Pancreas (tissue), 10 donors: ENCODE measurements at regions not wholly inside any gene's neighbourhood (a gene's known extent, or its start where the extent isn't known, plus 50 kb on each side); places are given as distances from the start of the nearest gene placed in this dataset.

Source experiments
- ATAC-seq, 4 donors: fragments of 200-7000 bp; cut with Tn5 transposase; one replicate each; pipeline versions ENCODE4 v1.8.0 to v1.9.1; 2020; ENCODE audit warnings: mild to moderate bottlenecking in 4 of 4, moderate library complexity in 4 of 4
- DNase-seq, 6 donors: peaks; one replicate each; pipeline ENCODE4 v3.0.0-alpha.2; 2020
- FAIRE-seq: peaks from 2 replicates; lab custom pipeline; 2012; peaks lifted over from hg19 to GRCh38; lab: Jason Lieb, UNC
- H3K27ac ChIP-seq, 4 donors: fragments of 200-600 bp; sonication (generic); 1 replicate in 3 of 4; 2 replicates in 1 of 4; pipeline versions ENCODE4 v1.5.0 to v1.8.0; 2020
- H3K27me3 ChIP-seq, 4 donors: fragments of 200-600 bp; one replicate each; pipeline ENCODE4 v1.8.0; 2021
- H3K36me3 ChIP-seq, 3 donors: fragments of 200-600 bp; sonication (generic) in 1 of 3; one replicate each; pipeline versions ENCODE4 v1.5.0 to v1.8.0; 2020 to 2021
- H3K4me1 ChIP-seq, 3 donors: fragments of 200-600 bp; one replicate each; pipeline ENCODE4 v1.8.0; 2021
- H3K4me3 ChIP-seq, 4 donors: fragments of 200-600 bp; sonication (generic) in 2 of 4; one replicate each; pipeline versions ENCODE4 v1.5.0 to v1.8.0; 2020 to 2021
- H3K9me3 ChIP-seq, 4 donors: fragments of 200-600 bp; one replicate each; pipeline ENCODE4 v1.8.0; 2021
- CTCF ChIP-seq, 4 donors: fragments of 200-600 bp; sonication (generic) in 3 of 4; IDR thresholded peaks; one replicate each; pipeline versions ENCODE4 v1.5.0 to v1.8.0; 2021; ENCODE audit warnings: antibody characterized with exemption in 4 of 4
- WGBS, 2 donors: extraction: QIAGEN DNeasy Blood & Tissue Kit; methylation state at CpG; one replicate each; pipeline ENCODE4 v1.1.7; 2013; 5-methylcytosine and 5-hydroxymethylcytosine counted together
- intact Hi-C, 3 donors: fragments of 100-400 bp; cut with DNase I; formaldehyde crosslinking; loops; one replicate each; pipeline versions ENCODE4 v1.11.1 to v1.14.2; 2022
- donor health status: healthy with polysubstance abuse.
- donor health status: DM: no; HTN: no; CAD: no; lungs with moderate emphysema.
- donor health status: DM: no; HTN: no; CAD: no.
- donor health status: control.
- donor health status: control.
- donor health status: Bipolar disorder and iron deficiency.
- donor health status: DM: yes; HTN: yes; CAD: no.
- donor health status: DM: no; HTN: no; CAD: no.
- donor health status: DM: no; HTN: no; CAD: no.
- donor health status: DM: yes; HTN: yes; CAD: no.

GRCh38 chrX:87376896-87377295 is 140.7 kb upstream of the KLHL4 start:
- Histone ChIP-seq H3K4me1 (no peaks in the 10 kb centered on the region), H3K9me3 (no peaks in the 10 kb centered on the region), H3K27me3 (peaks cover 0 to 9% (median 2%) of the 10 kb centered on the region in 4 donors), H3K36me3 (no peaks in the 10 kb centered on the region), H3K4me3 (no peak overlapping the region), H3K27ac (no peak overlapping the region)
- WGBS, 2 donors, result 55 to 60% methylated on average over 4 of the region's 4 CpGs
- intact Hi-C loops, result no loop called here
- ATAC-seq, result no peak
- no peak for DNase-seq
- no peak for FAIRE-seq
- no peak for TF ChIP-seq CTCF (IDR thresholded peaks at IDR 0.05)

GRCh38 chrX:87388381-87388780 is 129.2 kb upstream of the KLHL4 start:
- peaks cover 0 to 18% (median 0%) of the 10 kb centered on the region in 4 donors for H3K27me3 ChIP-seq
- DNase-seq (no peak), ATAC-seq (no peak), FAIRE-seq (no peak)
- H3K36me3 ChIP-seq, result no peaks in the 10 kb centered on the region
- no peaks in the 10 kb centered on the region for H3K9me3 ChIP-seq
- no peak for TF ChIP-seq CTCF (IDR thresholded peaks at IDR 0.05)
- 37 to 46% methylated on average over 1 of the region's 1 CpG for WGBS, 2 donors
- intact Hi-C loops, result no loop called here
- no peak overlapping the region for H3K27ac ChIP-seq
- no peak overlapping the region for H3K4me3 ChIP-seq
- no peaks in the 10 kb centered on the region for H3K4me1 ChIP-seq

- no peak overlapping the region for H3K4me3 ChIP-seq
- intact Hi-C loops, result no loop called here
- no peak for ATAC-seq
- H3K36me3 ChIP-seq, result no peaks in the 10 kb centered on the region
- DNase-seq, result no peak
- no peak for TF ChIP-seq CTCF (IDR thresholded peaks at IDR 0.05)
- H3K27ac ChIP-seq, result no peak overlapping the region
- no peaks in the 10 kb centered on the region for H3K9me3 ChIP-seq
- H3K4me1 ChIP-seq, result no peaks in the 10 kb centered on the region
- no peak for FAIRE-seq
- WGBS, 2 donors, result 17 to 38% methylated on average over 1 of the region's 1 CpG
- peaks cover 0 to 12% (median 0%) of the 10 kb centered on the region in 4 donors for H3K27me3 ChIP-seq
Measured at GRCh38 chrX:87391742-87392141, 125.9 kb upstream of the KLHL4 start.

GRCh38 chrX:87392369-87392768 is 125.2 kb upstream of the KLHL4 start:
- no peak for DNase-seq
- Histone ChIP-seq H3K36me3 (no peaks in the 10 kb centered on the region), H3K4me3 (no peak overlapping the region), H3K4me1 (no peaks in the 10 kb centered on the region), H3K27me3 (peaks cover 0 to 12% (median 0%) of the 10 kb centered on the region in 4 donors), H3K9me3 (no peaks in the 10 kb centered on the region), H3K27ac (no peak overlapping the region)
- no peak for FAIRE-seq
- TF ChIP-seq CTCF (IDR thresholded peaks at IDR 0.05), result no peak
- 9 to 31% methylated on average over 2 of the region's 2 CpGs for WGBS, 2 donors
- ATAC-seq, result no peak
- intact Hi-C loops, result no loop called here

GRCh38 chrX:87397103-87397886 is 120.3 kb upstream of the KLHL4 start:
- no peak for ATAC-seq
- Histone ChIP-seq H3K27ac (no peak overlapping the region), H3K27me3 (no peaks in the 10 kb centered on the region), H3K36me3 (no peaks in the 10 kb centered on the region), H3K9me3 (no peaks in the 10 kb centered on the region), H3K4me3 (no peak overlapping the region), H3K4me1 (no peaks in the 10 kb centered on the region)
- intact Hi-C loops, result no loop called here
- 39 to 40% methylated on average over 2 of the region's 2 CpGs for WGBS, 2 donors
- DNase-seq, result no peak
- no peak for FAIRE-seq
- TF ChIP-seq CTCF (IDR thresholded peaks at IDR 0.05), result no peak
